MCF 10A (cell line): ENCODE measurements at regions not wholly inside any gene's neighbourhood (a gene's known extent, or its start where the extent isn't known, plus 50 kb on each side); places are given as distances from the start of the nearest gene placed in this dataset.
A peak's percentile ranks its signal among the peaks of the same experiment; 100 is the strongest.

ENCODE experiments used
- BruUV-seq: library from RNA; stranded (reverse); fragments of 400-500 nt; replicated peaks from 2 replicates; lab custom pipeline; 2021; lab: Mats Ljungman, UMichigan
- CTCF ChIA-PET: fragments of 300-600 bp; sonication (Branson Sonifier 250); formaldehyde crosslinking; extraction: SDS; loops from one replicate; lab custom pipeline; 2021; ENCODE audit warnings: antibody characterized with exemption, inconsistent platforms; lab: Yijun Ruan, JAX
- POLR2A ChIA-PET: fragments of 300-600, 350-650 bp; sonication (Branson Sonifier 250); formaldehyde crosslinking; extraction: SDS; loops from one replicate; lab custom pipeline; 2020; ENCODE audit warnings: antibody characterized with exemption, inconsistent platforms; lab: Yijun Ruan, JAX
- DNase-seq: peaks from one replicate; pipeline ENCODE4 v3.0.0-alpha.2; 2018; ENCODE audit not compliant: unreplicated experiment
- H3K27ac Mint-ChIP-seq: one replicate; pipeline ENCODE4 v1.8.0; 2022; ENCODE audit warnings: mild to moderate bottlenecking, low read depth, mixed read lengths; ENCODE audit not compliant: unreplicated experiment
- H3K27me3 Mint-ChIP-seq: one replicate; pipeline ENCODE4 v1.8.0; 2022; ENCODE audit warnings: mixed read lengths; ENCODE audit not compliant: insufficient read depth, unreplicated experiment
- H3K36me3 Mint-ChIP-seq: one replicate; pipeline ENCODE4 v1.8.0; 2022; ENCODE audit warnings: mild to moderate bottlenecking, moderate library complexity, mixed read lengths; ENCODE audit not compliant: insufficient read depth, unreplicated experiment
- H3K4me1 Mint-ChIP-seq: one replicate; pipeline ENCODE4 v1.8.0; 2022; ENCODE audit warnings: mixed read lengths; ENCODE audit not compliant: insufficient read depth, unreplicated experiment
- H3K4me3 Mint-ChIP-seq: one replicate; pipeline ENCODE4 v1.8.0; 2022; ENCODE audit warnings: mild to moderate bottlenecking, moderate library complexity, mixed read lengths; ENCODE audit not compliant: unreplicated experiment
- H3K9me3 Mint-ChIP-seq: one replicate; pipeline ENCODE4 v1.8.0; 2022; ENCODE audit warnings: mixed read lengths; ENCODE audit not compliant: unreplicated experiment
- CTCF ChIP-seq: fragments of 200-600 bp; IDR thresholded peaks from one replicate; pipeline ENCODE4 v1.8.0; 2022; ENCODE audit warnings: antibody characterized with exemption, mild to moderate bottlenecking; ENCODE audit not compliant: unreplicated experiment
- intact Hi-C: fragments of 100-400 bp; cut with micrococcal nuclease; formaldehyde crosslinking; loops from 2 replicates; pipeline ENCODE4 v1.14.1; 2022

- Mint-ChIP-seq H3K27ac (no peak overlapping the region), H3K27me3 (no peaks in the 10 kb centered on the region), H3K4me3 (no peak overlapping the region), H3K9me3 (no peaks in the 10 kb centered on the region), H3K4me1 (peaks cover 21% of the 10 kb centered on the region), H3K36me3 (no peaks in the 10 kb centered on the region)
- DNase-seq, result no peak
- CTCF ChIA-PET, result interaction anchor here (0.7 to 1.0 kb wide), 4 partner anchors 36 to 703 kb away, joined by 3 read pairs; no protein-coding TSS in a partner anchor
- POLR2A ChIA-PET, result interaction anchor here (0.6 to 0.7 kb wide), 2 partner anchors 80 to 635 kb away, joined by 3 read pairs; no protein-coding TSS in a partner anchor
- BruUV-seq, result no TSS peak
- no peak for TF ChIP-seq CTCF
- intact Hi-C loops, result no loop called here
These were observed 297.8 kb downstream of the SATB1 start for GRCh38 chr3:18127174-18127858.

DNA sequence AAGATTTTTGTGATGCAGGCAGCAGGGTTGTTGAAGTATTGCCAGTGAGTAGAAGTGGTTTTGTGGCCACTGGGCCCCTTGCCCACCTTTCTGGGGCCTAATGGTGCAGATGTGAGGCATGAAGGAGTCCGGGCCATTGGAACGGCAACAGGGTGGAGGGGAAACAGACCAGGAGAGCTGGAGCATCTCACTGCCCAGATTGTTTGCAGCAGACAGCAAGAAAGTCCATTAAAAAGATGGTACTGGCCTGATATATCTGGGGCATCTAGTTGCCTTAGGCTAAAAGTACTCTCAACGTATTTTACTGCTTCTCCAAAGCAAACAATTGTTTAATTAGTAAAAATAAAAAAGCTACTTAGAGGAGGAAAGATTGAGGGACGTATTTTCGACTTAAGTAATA is 298.4 kb downstream of the SATB1 start:
- Mint-ChIP-seq H3K9me3 (no peaks in the 10 kb centered on the region), H3K4me3 (no peak overlapping the region), H3K4me1 (peaks cover 21% of the 10 kb centered on the region), H3K27ac (no peak overlapping the region), H3K36me3 (no peaks in the 10 kb centered on the region), H3K27me3 (no peaks in the 10 kb centered on the region)
- TF ChIP-seq CTCF, result no peak
- ChIA-PET CTCF (interaction anchor here (0.8 to 1.0 kb wide), 2 partner anchors 272 to 704 kb away, joined by 3 read pairs; no protein-coding TSS in a partner anchor), POLR2A (interaction anchor here (0.7 kb wide), 1 partner anchor 80 kb away, joined by 3 read pairs; no protein-coding TSS in a partner anchor)
- intact Hi-C loops, result no loop called here
- DNase-seq, result no peak
- no TSS peak for BruUV-seq

- peak; percentile 52 for DNase-seq
- no peaks in the 10 kb centered on the region for H3K36me3 Mint-ChIP-seq
- no peaks in the 10 kb centered on the region for H3K27me3 Mint-ChIP-seq
- TF ChIP-seq CTCF, result no peak
- H3K27ac Mint-ChIP-seq, result no peak overlapping the region
- H3K4me3 Mint-ChIP-seq, result no peak overlapping the region
- ChIA-PET POLR2A (interaction anchor here (0.6 to 0.7 kb wide), 2 partner anchors 11 to 1594 kb away, joined by 3 read pairs; no protein-coding TSS in a partner anchor), CTCF (interaction anchor here (0.6 kb wide), 1 partner anchor 911 kb away, joined by 3 read pairs; no protein-coding TSS in a partner anchor)
- peaks cover 21% of the 10 kb centered on the region for H3K4me1 Mint-ChIP-seq
- H3K9me3 Mint-ChIP-seq, result no peaks in the 10 kb centered on the region
- BruUV-seq, result no TSS peak
- intact Hi-C loops, result no loop called here
These were observed 300.6 kb downstream of the SATB1 start for GRCh38 chr3:18124501-18124900.

DNA sequence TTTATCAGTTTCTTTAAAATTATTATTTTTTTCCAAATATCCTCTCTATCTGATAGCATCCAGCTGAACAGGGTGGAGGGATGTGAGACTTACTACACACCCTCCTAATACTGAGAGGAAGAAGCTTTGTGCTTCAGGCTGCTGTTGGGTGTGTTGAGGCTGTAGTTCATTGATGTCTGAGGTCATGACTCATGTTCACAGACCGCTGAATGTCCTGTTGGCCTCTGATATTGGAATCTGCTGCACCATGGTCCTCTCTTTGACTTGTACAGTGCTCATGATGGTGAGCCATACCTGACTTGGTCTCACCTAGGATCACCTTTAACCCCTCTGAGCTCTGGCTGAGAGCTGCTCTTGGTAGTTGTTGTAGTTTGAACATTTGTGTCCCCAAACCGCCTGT is 302.9 kb downstream of the SATB1 start:
- POLR2A ChIA-PET, result no interaction called here
- intact Hi-C loops, result no loop called here

More for the DNA sequence above, 302.9 kb downstream of the SATB1 start:
- no peaks in the 10 kb centered on the region for H3K27me3 Mint-ChIP-seq
- BruUV-seq, result no TSS peak
- peak; percentile 13 for DNase-seq
- CTCF ChIA-PET, result interaction anchor here (0.5 kb wide), 1 partner anchor 303 kb away, joined by 3 read pairs; the partner anchor contains the start of gene SATB1
- no peak overlapping the region for H3K4me3 Mint-ChIP-seq
- H3K4me1 Mint-ChIP-seq, result peaks cover 21% of the 10 kb centered on the region
- H3K36me3 Mint-ChIP-seq, result no peaks in the 10 kb centered on the region
- no peak for TF ChIP-seq CTCF
- no peaks in the 10 kb centered on the region for H3K9me3 Mint-ChIP-seq
- peak overlapping the region; percentile 31 for H3K27ac Mint-ChIP-seq
